ENCODE measurements at regions not wholly inside any gene's neighbourhood (a gene's known extent, or its start where the extent isn't known, plus 50 kb on each side); places are given as distances from the start of the nearest gene placed in this dataset.

DNA sequence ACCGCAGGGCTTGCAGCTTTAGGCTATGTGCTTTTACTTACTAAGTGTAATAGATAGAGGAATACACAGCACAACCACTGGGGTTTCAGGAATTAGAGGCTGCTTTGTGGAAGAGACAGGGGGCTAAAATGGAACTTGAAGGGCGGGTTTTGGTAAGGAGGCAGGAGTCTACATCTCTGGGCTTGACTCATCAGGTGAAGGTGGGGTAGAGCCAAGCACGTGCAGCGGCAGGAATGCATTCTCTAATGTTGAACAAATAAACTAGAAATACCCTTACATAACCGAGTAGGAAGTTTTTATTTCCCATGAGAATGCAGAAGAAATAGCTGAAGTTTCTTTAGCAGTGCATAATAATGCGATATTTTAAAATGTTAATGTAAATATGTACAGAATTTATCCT, 673.8 kb upstream of the SALL3 start:
- DNase-seq, result no peak

DNA sequence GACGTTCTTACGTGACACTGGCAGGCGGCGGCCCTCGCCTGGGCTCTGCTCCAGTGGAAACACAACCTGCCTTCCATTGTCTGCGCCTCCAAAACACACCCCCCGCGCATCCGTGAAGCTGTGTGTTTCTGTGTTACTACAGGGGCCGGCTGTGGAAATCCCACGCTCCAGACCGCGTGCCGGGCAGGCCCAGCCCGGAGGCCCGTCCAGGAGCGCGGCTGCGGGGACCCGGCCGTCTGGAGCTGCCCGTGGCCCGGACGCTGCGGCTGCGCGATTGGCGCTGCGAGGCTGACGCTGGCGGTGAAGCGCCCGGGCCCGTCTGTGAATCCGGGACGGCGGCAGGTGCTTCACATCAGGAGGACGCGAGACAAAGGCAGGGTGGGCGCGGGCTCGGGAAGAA, 670.3 kb upstream of the SALL3 start:
- no peak for DNase-seq

DNA sequence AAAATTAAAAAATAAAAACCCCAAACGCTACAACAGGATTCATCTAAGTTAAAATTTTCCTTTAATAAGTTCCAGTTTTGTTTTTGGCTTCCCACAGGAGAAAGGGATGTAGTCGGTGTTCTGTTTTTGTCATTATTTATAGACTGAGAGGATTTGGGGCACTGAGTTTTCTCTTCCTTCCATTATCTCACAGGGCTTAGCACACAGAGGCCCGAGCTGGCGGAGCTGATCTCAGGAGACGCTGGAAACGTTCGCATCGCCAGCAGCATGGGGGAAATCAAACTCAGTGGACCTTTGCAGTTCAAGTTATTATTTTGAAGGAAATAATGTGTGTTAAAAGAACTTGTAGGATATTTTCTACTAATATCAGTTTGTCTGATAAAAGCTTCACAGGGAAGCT, 669.7 kb upstream of the SALL3 start:
- no peak for DNase-seq

DNA sequence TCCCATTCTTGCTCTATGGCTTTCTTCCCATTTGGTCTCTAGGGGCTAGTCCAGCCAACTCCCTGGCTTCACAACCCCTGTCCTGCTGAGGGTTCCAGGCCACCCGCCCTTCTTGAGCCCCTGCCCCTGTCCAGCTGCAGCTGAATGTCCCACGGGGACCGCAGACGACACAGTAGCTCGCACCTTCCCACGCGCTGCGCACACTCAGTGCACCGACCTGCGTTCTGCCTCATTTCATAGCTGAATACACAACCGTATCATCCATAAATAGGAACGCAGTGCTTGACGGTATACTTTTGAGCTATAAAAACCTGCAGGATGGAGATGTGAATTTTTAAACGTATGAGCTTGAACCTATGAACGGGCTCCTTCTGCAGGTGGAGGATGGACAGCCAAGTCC, 660.4 kb upstream of the SALL3 start:
- no peak for DNase-seq

DNA sequence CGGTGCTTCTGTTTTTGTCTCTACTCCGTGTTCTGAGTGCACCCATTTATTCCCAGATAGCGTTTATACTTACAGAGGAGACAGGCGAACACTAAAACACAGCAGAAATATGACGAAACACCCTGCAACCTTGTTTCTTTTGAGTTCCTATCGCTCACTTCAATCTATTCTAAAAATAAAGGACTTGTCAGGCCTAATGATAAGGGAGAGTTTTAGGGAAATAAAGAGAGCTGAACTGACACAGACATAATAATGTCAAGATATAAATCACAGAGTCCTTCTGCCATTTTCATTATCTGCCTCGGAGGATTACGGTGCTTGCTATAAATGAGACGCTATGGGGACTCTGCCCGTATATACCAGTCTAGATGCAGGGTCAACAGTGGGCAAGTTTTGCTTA, 659.7 kb upstream of the SALL3 start:
- no peak for DNase-seq

DNA sequence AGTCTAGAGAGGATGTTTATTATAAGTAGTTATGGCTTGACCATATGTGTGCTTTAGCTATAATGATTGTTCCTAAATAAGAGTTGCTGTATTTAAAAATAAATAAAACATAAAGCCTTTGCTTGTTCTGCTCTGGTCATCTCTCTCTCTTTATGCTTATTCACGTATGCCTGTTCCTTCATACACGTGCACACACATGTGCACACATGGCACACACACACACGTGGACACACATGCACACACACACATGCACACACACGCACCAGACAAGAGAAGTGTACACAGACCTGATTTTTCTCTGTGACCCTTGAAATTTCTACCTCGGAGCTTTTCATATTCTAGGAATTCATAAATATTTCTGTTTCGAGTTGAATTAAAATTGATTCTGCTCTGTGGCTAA, 658.2 kb upstream of the SALL3 start:
- DNase-seq, result no peak

DNA sequence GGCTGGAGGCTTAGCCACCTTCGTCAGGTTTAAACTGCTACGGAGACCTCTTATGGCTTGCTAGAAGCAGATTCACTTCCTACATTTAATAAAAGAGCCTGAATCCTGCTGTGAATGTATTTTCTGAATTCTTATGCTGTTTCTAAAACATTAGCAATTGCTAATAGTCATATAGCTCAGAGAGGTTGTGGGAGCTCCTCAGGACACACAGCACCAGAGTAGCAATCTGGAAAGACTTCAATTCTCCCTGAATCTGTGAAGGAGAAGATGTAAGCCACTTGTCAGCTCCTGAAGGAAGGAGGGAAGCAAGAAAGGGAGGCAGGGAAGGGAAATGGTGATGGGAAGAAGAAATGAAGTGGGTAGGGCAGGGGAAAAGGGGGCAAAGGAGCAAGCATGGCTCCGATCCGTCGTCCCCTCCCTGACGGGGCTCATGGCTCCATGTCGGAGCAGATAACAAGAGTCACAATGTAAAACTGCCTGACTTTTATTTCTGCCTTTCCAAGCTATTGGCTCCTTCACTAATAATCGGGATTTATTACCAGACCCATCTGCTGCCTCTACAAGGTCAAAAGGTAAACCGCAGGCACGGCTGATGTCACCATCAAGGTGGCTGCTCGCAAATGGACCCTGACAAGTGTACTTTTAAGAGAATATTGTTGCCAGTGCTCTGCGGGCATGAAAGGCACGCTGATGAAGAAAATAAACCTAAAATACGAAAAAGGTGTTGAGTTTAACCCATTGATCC, 656.0 kb upstream of the SALL3 start:
- no peak for DNase-seq

DNA sequence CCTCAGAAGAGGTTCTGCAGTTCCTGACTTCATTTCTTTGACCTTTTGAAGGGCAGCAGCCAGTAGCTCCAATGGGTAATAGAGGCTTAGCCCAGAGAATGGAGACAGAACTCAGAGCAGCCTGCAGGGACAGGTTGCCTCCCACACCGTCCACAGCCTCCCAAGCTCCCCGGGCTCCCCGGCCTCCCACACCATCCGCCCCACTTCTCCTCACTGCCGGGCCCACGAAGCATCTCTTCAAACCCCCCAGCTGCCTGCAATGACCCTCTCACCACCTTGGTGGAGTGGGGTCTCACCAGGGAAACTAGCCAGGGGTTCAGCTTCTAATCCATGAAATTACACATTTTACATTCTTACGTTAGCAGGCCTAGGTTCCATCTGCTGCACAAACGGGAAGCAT, 652.0 kb upstream of the SALL3 start:
- DNase-seq, result no peak

DNA sequence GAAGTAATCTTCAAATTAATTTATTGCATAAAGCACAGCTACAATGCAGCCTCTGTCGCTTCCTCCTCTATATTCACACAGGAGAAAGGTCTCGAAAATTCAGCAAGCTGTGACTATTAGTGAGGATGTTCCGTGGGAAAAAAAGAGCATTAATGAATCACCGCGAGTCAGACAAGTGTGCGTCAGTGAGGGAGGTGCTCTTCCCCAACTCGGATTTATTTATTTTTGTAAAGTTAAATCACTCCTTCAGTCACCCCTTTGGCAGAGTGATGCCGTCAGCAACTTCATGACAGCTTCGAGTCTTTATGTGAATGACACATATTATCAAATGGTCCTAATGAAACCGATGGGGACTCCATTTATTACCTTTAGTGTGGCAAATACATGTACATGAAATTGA, 648.9 kb upstream of the SALL3 start:
- no peak for DNase-seq

DNA sequence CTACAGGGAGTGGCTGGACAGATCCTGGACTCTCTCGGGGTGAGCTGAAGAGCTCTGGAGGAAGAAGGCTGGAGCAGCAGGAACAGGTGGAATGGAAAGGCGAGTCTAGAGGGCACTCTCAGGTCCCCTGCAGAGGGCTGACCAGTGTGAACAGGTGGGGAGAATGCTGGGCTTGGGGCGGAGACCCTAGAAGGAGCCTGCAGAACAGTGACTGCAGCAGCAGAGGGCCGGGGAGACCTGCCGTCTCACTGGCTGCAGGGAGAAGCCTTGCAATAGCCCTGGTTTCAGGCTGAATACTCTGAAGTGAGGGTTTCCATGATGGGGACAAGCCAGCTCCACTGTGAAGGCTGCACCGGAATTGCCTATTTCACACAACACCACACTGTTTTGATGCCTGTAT, 626.7 kb upstream of the SALL3 start:
- DNase-seq, result no peak

DNA sequence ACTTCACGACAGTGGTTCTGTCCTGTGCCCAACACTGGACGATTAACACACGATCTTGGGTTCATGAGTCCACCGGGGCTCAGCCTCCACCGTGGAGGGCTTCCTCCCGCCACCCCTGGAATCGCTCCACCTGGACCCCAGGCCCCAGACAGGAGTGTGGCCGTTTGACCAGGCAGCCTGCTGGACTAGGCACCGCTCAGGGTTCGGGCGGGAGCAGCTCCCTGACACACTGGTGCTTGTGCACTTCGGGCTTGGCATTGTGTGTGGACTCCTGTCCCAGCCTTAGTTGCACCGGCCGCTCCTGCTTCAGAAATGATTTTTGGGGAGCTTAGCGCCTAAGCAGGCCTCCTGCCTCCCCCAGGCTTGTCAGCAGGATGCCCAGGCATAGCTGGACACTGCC, 617.4 kb upstream of the SALL3 start:
- no peak for DNase-seq

DNA sequence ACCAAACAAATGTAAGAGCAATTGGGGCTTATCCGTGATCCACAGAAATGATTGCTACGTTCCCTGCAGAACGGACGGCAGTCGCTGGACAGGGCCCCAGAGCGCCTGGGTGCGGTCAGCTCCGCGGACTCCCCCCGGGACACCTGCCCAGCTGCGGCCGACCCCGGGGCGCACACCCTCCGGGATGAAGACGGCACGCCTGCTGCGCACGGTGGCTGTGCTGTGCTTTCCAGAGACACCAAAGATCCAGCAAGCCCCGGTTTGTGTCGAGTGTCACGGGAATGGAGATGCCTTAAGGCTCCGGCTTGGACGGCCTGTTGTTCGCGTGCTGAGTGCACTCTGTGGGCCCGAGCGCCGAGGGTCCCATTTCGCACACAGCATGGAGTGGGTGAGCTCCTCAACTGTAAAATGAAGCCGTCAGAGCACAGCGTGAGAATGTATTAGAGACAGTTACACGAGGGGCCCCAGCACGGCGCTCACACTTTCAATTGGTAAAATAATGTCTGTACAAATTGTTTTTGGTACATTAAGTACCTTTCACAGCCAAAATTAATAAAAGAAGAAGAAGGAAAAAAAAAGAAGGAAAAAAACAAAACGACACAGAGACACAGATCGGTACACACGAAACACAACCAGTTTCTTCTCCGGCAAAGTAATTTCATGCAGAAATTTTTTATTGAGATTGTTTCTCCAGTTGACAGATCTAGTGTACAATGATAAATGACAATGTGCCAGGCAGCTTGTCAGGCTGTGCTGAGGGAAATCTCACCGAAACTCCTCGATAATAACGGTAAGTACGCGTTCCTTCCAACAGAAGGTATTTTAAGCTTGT, 615.8 kb upstream of the SALL3 start:
- no peak for DNase-seq

DNA sequence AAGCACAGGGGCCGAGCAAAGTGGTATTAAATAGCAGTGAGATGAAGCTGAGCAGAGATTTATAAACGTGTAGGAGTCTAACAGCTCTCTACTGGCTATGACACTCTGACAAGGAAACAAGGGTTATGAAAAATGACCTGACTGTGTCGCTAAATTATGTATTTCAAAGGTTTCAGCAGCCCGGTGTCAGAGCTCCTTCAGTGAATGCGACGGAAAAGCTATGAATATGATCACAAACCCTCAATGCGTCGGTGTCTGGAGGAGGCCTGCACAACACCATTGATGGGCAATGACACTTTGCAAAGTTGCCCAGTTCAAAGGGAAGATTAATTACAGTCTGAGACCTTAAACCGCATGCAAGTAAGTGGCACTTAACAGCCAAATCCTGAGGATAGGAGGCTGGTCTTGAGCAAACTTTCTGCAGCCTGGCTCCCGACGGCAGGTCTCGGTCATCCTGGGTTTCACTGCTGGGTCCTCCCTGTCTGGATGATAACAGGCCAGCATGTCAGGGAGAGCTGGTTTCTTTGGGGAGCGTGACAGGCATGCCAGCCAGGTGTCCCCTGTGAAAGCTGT, 615.1 kb upstream of the SALL3 start:
- DNase-seq, result no peak

DNA sequence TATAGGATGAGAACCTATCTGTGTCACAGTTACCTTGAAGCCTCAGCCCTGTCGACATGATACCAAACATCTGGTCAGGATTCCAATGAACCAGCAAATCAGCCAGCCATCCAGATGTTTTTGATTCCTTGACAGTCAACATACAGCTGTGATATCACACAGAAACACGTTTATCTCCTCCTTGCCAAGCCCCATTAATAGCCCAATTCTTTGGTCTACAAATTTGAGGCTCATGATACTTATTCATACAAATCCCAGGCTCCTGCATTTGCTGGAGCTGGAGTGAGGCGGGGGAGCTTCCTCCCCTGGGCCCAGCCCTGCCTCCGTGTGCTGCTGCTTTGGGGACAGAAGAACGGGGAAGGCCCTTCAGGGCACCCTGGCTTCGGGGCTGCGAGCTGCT, 611.6 kb upstream of the SALL3 start:
- no peak for DNase-seq

DNA sequence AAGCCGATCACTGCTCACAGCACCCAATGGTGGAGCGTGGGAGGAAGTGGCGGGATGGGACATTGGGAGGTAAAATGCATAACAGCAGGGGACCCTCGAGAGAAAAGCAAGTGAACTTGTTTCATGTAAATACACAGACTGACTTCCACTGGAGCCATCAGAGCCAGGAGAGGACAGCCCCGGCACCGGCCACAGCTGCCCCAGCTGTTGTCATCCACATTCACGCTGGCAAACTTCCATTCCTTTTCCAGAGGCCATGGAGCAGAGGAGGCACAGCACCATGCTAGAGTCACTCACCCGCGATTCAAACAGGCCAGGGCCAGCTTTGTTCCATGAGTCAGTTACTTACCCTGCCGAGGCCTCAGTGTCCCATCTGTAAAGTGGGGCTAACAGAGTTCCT, 610.9 kb upstream of the SALL3 start:
- DNase-seq, result no peak

DNA sequence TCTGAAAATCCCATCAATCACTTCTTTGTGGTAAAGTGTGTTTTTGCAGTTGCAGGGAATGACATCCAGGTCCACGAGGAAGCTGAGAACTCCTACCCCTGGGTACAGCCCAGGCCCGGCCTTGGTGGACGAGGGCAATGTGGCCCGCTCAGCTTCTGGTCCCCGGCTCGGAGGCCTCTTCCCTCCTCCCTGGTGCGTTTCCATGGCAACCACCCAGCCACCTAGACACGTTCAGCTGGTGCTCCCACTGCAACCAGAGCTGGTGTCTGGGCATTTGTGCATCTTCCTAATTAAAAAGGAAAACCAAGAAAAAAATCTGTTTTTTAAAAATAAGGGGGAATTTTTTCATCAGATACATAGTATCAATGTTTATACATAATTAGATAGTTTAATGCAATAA, 603.6 kb upstream of the SALL3 start:
- no peak for DNase-seq

DNA sequence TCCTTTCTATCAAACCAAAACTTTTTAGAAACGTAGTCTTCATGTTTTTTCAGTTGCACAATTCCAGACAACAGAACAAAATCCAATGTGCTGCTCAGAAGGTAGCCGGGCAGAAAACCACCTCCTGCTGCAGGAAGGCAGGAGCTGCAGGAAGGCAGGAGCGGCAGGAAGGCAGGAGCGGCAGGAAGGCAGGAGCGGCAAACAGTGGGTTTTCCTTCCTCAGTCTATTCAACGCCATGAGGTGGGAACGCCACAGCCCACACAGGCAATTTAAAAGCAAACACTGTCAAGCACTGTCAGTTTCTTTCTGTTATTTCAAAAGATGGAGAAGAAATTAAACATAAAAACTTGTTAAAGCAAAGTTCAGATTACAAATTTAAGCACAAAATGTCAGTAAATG, 601.2 kb upstream of the SALL3 start:
- DNase-seq, result no peak

DNA sequence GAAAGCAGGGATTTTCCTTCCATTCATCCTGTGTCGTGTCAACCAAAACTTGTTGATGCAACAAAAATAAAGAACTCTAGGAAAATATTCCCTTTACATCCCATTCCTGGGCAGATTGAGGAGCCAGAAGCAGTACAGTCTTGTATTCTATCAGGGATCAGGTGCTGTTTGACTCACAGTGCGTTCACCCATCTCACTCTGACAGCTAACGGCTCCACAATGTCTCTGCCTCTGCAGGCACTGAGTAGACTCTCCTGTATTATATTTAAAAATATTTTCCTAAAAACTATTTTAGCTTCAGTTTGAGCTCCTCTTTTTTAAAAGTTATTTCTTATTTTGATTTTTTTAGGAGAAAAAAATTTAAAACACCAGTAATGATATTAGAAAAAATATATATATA, 600.6 kb upstream of the SALL3 start:
- no peak for DNase-seq

DNA sequence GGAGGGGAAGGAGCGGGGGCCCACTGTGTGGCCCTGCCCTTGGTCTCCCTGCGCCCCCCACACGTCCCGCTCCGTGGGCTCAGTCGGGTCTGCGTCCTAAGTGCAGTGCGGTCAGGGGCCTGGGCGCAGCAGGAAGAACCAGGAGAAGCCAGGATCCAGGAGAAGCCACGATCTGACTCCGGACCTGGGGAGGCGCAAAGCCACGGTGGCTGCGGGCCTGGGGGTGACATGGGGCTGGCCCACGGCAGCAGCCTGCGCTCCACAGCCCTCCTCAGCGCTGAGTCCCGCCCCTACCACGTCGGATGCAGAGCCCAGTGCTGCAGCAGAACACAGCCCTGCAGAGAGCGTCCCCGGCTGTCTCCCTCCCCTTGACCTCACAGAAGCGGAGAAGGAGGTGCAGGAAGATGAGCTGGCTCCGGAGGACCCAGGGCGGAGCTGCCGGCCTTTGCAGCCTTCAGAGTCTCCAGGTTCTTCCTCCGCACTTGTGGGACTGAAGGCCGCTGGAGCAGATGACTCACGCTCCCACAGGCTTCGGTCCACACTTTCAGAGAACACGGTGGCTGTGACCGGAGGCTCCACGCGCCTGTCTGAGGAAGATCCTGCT, 589.2 kb upstream of the SALL3 start:
- DNase-seq, result no peak

DNA sequence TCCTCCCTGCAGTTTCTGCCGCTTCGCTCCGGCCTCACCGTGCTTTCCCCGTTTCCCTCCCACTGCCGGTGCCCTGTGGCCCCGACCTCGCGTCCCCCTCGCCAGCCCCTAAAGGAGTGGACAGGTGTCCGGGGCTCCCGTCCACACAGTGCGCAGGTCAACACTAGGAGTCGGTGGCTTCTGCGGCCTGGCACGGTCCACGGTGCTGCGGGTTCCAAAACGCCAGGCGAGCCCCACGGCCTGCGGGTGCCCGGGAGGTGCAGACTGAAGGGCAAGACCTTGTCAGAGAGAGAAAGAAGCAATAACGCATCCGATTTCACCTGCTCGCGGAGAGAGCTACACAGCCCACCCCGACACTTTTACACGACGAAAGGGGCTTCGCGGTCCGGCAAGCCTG, 588.7 kb upstream of the SALL3 start:
- no peak for DNase-seq

DNA sequence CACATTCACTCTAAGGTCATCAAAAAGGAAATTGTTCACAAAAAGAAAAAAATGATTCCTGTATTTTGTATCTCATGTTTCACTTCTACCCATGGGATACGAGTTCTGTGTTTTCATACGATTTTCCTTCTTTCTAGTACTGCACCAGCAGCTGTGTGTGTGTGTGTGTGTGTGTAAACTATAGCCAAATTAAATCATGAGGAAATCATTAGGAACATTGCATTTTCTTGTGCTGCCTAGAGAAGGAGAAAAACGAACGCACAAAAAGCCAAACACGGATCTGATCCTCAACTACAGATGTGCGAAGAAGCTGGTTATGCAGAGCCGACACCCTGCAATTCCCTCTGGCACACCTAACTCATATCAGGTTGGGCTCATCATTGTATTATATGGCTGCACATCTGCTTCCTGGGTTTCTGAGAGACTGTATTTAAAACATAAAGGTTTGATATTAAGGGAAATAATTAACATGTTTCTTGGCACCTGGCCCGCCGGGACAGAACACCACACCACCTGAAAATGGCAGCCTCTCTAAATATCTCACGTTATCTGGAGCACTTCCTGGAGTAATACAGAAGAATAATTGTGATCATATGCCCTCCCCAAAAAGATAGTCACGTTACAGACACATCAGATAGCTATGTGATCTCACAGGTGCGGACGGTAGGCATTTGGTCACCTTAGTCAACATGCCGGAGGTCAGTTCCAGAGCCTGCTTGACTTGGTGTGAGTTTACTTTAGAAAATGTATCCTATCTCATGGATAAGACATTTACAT, 586.3 kb upstream of the SALL3 start:
- DNase-seq, result no peak

DNA sequence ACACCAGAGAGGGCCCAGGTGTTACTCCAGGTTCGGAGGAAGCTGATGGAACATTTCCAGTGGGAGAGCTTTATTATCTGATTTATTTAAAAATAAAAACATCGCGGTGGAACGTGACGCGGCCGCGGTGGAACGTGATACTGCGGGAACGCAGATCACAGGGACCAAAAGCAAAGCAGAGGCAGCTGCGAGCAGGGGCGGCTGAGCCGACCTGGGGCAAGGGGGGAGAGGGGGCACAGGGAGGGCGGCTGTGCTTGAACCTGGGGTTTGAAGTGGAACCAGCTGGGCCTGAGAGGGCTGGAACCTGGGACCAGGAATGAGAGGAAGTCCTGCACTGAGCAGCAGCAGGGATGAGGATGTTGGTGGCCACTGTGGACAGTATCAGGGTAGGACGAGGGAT, 583.5 kb upstream of the SALL3 start:
- DNase-seq, result no peak

DNA sequence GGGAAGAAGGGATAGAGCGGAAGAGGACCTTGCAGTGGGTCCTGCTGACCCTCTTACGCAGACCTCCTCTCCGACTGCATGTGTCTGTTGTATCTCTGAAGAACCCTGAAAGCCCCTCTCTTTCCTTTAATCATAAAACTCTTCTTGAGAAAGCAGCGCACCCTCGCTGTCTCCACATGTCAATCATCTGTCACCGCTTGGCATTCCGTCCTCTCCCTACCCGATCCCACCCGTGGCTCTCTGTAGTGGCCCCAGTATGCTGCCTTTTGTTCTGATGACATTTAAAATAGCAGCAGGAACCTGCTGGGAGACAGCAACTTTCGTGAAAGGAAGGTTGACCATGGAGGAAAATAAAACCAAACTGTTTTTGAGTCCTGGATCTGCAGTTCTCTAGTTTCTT, 582.9 kb upstream of the SALL3 start:
- DNase-seq, result no peak
